ENCODE measurements at regions not wholly inside any gene's neighbourhood (a gene's known extent, or its start where the extent isn't known, plus 50 kb on each side); places are given as distances from the start of the nearest gene placed in this dataset.

GRCh38 chrX:14209034-14209433, 179.3 kb upstream of the GEMIN8 start:
- TF ChIP-seq POLR2A (IDR thresholded peaks at IDR 0.05), result no peak
- TF ChIP-seq CTCF (IDR thresholded peaks at IDR 0.05), result no peak
- TF ChIP-seq POLR2AphosphoS5 (IDR thresholded peaks at IDR 0.05), result no peak
- TF ChIP-seq EP300 (IDR thresholded peaks at IDR 0.05), result no peak

Data from suprapubic skin (tissue), 4 donors.